ENCODE measurements at regions not wholly inside any gene's neighbourhood (a gene's known extent, or its start where the extent isn't known, plus 50 kb on each side); places are given as distances from the start of the nearest gene placed in this dataset.

DNA sequence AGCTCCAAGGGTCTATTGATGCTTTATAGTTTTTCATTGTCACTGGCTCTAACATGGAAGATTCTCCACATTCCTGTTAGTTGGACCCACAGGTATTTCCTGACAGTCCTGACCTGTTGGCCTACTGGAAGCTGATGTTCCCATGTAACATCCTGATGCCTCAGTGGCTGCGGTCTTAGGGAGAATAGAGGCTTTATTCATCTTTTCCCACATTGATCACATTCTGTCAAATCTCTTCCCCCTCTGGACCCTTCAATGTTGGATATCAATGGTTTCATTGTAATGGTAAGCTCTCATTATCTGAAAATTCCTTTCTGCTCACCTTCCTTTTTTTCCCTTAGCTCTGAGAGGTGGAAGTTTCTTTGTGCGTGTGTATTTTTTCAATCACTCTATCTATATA is 280.9 kb upstream of the TBX3 start:
- TF ChIP-seq, protein P1, sequence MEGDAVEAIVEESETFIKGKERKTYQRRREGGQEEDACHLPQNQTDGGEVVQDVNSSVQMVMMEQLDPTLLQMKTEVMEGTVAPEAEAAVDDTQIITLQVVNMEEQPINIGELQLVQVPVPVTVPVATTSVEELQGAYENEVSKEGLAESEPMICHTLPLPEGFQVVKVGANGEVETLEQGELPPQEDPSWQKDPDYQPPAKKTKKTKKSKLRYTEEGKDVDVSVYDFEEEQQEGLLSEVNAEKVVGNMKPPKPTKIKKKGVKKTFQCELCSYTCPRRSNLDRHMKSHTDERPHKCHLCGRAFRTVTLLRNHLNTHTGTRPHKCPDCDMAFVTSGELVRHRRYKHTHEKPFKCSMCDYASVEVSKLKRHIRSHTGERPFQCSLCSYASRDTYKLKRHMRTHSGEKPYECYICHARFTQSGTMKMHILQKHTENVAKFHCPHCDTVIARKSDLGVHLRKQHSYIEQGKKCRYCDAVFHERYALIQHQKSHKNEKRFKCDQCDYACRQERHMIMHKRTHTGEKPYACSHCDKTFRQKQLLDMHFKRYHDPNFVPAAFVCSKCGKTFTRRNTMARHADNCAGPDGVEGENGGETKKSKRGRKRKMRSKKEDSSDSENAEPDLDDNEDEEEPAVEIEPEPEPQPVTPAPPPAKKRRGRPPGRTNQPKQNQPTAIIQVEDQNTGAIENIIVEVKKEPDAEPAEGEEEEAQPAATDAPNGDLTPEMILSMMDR (IDR thresholded peaks at IDR 0.05; ENCODE audit: borderline replicate concordance, insufficient read depth, low read depth, low read length), result no peak
- H3K4me3 ChIP-seq (ENCODE audit: low read depth, low read length), result no peak overlapping the region

DNA sequence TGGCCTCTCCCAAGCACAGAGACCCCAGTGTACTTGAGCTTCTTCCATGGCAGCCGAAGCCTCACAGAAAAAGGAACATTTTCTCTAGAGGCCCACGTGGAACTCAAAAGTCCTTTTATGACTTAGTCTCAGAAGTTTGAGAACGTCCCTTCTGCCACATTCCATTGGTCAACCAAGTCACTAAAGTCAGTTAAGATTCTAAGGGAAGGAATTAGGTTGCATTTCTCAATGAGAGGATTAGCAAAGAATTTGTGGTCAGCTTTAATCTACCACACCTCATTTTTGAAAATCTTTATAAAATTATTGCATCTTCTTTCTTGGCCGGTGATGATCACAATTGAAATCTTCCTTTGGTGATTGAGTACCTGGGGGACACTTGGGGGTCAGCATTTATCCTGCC is 279.9 kb upstream of the TBX3 start:
- TF ChIP-seq, protein P1 (IDR thresholded peaks at IDR 0.05; ENCODE audit: borderline replicate concordance, insufficient read depth, low read depth, low read length), result no peak
- no peak overlapping the region for H3K4me3 ChIP-seq (ENCODE audit: low read depth, low read length)

DNA sequence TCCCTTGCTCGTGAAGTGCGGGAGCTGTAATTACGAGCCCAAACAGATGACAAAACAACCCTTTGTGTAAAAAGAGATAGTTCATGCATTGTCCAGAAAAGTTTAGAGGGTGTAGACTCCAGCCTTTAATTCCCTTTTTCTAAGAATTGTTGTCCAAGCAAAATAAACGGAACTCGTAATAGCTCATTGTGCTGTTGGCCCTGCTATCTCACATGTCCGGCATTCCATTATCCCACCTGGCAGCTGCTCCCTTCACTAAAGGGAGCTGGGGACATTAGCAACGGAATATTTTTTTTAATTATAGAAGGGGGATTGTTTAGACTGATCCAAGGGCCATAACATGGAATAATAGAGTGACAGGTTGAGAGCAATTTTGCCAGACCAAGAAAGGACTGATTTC is 277.5 kb upstream of the TBX3 start:
- H3K4me3 ChIP-seq (ENCODE audit: low read depth, low read length), result no peak overlapping the region
- TF ChIP-seq, protein P1 (IDR thresholded peaks at IDR 0.05; ENCODE audit: borderline replicate concordance, insufficient read depth, low read depth, low read length), result no peak

DNA sequence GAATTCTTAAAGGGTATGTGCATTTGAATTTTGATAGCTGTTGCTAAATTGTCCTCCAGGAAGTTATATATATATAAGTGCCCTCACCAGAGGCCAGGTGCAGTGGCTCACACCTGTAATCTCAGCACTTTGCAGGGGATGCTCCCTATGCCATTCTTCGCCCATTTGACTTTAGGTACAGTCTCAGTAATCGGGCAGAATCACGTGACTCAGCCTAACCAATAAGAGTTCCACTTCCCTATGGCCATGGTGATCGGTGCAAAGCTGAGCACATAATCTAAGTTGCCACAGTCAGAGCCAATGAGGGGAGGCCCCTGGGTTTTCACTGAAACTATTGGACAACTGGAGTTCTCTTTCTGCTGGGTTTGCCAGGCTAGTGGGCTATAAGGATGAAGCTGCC is 274.6 kb upstream of the TBX3 start:
- TF ChIP-seq, protein P1 (IDR thresholded peaks at IDR 0.05; ENCODE audit: borderline replicate concordance, insufficient read depth, low read depth, low read length), result no peak
- no peak overlapping the region for H3K4me3 ChIP-seq (ENCODE audit: low read depth, low read length)

DNA sequence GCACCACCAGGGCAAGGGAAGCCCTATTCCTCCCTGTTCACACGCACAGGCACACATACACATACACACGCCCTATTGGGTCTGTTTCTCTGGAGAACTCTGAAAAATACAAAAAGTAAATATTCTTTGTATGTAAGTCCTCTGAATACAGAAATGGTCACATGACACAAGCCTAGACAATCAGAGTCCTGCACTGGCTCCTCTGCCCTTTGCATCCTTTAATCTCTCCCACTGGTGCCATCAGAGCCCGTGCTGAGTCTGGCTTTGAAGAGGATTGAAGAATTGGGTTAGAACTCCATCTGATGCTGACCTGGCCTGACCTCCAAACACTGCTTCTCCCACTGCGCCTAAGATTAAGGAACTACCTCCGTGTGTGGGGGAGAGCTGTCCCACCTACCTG is 273.2 kb upstream of the TBX3 start:
- TF ChIP-seq, protein P1 (IDR thresholded peaks at IDR 0.05; ENCODE audit: borderline replicate concordance, insufficient read depth, low read depth, low read length), result no peak
- H3K4me3 ChIP-seq (ENCODE audit: low read depth, low read length), result no peak overlapping the region

DNA sequence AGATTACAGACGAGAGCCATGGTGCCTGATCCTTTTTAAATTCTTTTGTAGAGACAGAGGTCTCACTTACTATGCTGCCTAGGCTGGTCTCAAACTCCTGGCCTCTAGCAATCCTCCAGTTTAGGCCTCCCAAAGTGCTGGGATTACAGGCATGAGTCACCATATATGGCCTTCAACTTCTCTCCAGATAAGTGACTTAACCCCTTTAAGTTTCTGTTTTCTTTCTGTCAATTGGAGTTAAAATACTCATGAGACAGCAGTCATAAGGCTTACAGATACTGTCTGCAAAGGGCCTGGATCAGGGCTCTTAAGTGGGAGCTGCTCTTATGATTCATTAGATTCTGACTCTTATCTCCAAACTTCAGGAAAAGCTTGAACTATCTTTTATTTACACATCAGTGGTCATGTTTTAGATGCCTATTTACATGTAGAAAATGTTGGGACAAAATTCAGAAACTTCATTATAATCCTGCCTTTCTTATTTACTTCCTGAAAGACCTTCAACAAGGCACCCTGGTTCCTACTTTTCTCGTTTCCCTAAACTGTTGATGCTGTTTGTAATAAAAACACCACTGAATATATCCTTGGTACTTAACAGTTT is 271.5 kb upstream of the TBX3 start:
- H3K4me3 ChIP-seq (ENCODE audit: low read depth, low read length), result no peak overlapping the region
- TF ChIP-seq, protein P1 (IDR thresholded peaks at IDR 0.05; ENCODE audit: borderline replicate concordance, insufficient read depth, low read depth, low read length), result no peak

DNA sequence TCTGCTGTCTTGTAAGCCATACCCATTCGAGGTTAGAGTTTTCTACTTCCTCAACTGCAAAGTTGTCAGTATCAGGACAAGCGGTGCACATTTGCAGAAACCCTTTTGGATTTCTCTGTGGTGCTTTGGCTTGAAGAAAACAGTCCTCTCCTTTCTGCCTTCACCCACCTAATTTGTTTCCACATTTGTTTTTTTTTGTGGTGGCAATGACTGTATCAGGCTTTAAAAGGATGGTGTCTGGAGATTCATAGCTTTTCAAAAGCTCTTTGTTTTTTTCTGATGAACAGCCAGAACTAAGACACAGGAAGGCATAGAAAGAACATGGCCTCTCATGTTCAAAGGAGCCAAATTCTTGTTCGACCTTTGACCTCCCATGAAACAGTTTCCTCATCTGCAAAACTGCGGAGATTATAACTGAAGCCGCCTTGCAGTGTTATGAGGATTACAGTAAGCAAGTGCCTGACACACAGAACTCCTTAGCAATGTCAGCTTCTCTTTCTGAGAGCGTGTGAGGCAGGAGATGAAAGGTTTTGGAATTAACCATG is 270.6 kb upstream of the TBX3 start:
- no peak overlapping the region for H3K4me3 ChIP-seq (ENCODE audit: low read depth, low read length)
- TF ChIP-seq, protein P1 (IDR thresholded peaks at IDR 0.05; ENCODE audit: borderline replicate concordance, insufficient read depth, low read depth, low read length), result no peak

Measured in GM12875 (cell line).